Panc1 (cell line): ENCODE measurements at regions not wholly inside any gene's neighbourhood (a gene's known extent, or its start where the extent isn't known, plus 50 kb on each side); places are given as distances from the start of the nearest gene placed in this dataset.

Experiments used
- CTCF ChIP-seq: fragments of 450-650 bp; IDR thresholded peaks from 2 replicates; pipeline ENCODE4 v1.5.1; 2017; ENCODE audit warnings: mild to moderate bottlenecking
- POLR2AphosphoS5 ChIP-seq: IDR thresholded peaks from 2 replicates; pipeline ENCODE4 v1.6.1; 2012; ENCODE audit warnings: mild to moderate bottlenecking, low read depth, low read length, moderate library complexity
- SIN3A ChIP-seq: IDR thresholded peaks from 2 replicates; pipeline ENCODE4 v1.6.1; 2012; ENCODE audit warnings: low read depth, mild to moderate bottlenecking, low read length, moderate library complexity, borderline replicate concordance; ENCODE audit not compliant: insufficient read depth
- TF ChIP-seq, protein P1 (sequence below), 2 experiments: IDR thresholded peaks; 2 replicates each; pipeline ENCODE4 v1.6.1; 2011 to 2012; ENCODE audit warnings: low read depth in 2 of 2, control low read depth in 1 of 2, low read length in 1 of 2, mild to moderate bottlenecking in 1 of 2, moderate library complexity in 1 of 2; ENCODE audit not compliant: insufficient read depth in 1 of 2

- TF ChIP-seq CTCF: no peak
- TF ChIP-seq SIN3A: no peak
- no peak for TF ChIP-seq POLR2AphosphoS5
- TF ChIP-seq, protein P1, sequence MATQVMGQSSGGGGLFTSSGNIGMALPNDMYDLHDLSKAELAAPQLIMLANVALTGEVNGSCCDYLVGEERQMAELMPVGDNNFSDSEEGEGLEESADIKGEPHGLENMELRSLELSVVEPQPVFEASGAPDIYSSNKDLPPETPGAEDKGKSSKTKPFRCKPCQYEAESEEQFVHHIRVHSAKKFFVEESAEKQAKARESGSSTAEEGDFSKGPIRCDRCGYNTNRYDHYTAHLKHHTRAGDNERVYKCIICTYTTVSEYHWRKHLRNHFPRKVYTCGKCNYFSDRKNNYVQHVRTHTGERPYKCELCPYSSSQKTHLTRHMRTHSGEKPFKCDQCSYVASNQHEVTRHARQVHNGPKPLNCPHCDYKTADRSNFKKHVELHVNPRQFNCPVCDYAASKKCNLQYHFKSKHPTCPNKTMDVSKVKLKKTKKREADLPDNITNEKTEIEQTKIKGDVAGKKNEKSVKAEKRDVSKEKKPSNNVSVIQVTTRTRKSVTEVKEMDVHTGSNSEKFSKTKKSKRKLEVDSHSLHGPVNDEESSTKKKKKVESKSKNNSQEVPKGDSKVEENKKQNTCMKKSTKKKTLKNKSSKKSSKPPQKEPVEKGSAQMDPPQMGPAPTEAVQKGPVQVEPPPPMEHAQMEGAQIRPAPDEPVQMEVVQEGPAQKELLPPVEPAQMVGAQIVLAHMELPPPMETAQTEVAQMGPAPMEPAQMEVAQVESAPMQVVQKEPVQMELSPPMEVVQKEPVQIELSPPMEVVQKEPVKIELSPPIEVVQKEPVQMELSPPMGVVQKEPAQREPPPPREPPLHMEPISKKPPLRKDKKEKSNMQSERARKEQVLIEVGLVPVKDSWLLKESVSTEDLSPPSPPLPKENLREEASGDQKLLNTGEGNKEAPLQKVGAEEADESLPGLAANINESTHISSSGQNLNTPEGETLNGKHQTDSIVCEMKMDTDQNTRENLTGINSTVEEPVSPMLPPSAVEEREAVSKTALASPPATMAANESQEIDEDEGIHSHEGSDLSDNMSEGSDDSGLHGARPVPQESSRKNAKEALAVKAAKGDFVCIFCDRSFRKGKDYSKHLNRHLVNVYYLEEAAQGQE (IDR thresholded peaks at IDR 0.05; ENCODE audit: insufficient read depth in 1 of 2, low read depth in 2 of 2, low read length in 1 of 2): no peak
Measured at GRCh38 chrX:99397879-99398278, 1012.2 kb downstream of the PCDH19 start.
